ENCODE measurements at regions not wholly inside any gene's neighbourhood (a gene's known extent, or its start where the extent isn't known, plus 50 kb on each side); places are given as distances from the start of the nearest gene placed in this dataset.

GRCh38 chr13:40228990-40229389 lies 437.5 kb downstream of the FOXO1 start (continued):
- TF ChIP-seq ZNF462 (CRISPR knock-in tag; IDR thresholded peaks at IDR 0.05), result no peak
- no peak for TF ChIP-seq CTCF (conservative IDR thresholded peaks at IDR 0.05; ENCODE audit: low read depth in 2 of 2)
- no peak for TF ChIP-seq STAT1 (IDR thresholded peaks at IDR 0.05; ENCODE audit: unreplicated experiment)

- Histone ChIP-seq H3K4me1 (ENCODE audit: insufficient read depth) (no peaks in the 10 kb centered on the region), H3K9me2 (ENCODE audit: insufficient read depth) (no peaks in the 10 kb centered on the region; the same call in 1 of the 2 replicates), H3K4me3 (no peak overlapping the region), H3K27me3 (ENCODE audit: insufficient read depth) (no peaks in the 10 kb centered on the region), H3K79me2 (replicated peaks; ENCODE audit: insufficient read depth) (no peaks in the 10 kb centered on the region), H4K20me1 (replicated peaks; ENCODE audit: insufficient read depth) (no peaks in the 10 kb centered on the region), H2AFZ (no peak overlapping the region), H3F3A (replicated peaks; ENCODE audit: low read depth) (no peaks in the 10 kb centered on the region), H3K36me3 (ENCODE audit: insufficient read depth) (no peaks in the 10 kb centered on the region), H3K27ac (ENCODE audit: low read depth) (no peak overlapping the region), H3K4me2 (no peak overlapping the region)
- no peak overlapping the region for H3K27ac Mint-ChIP-seq
- no peaks in the 10 kb centered on the region for H3K36me3 Mint-ChIP-seq (ENCODE audit: low read depth)
- ATAC-seq (no peak), DNase-seq (ENCODE audit: low spot score) (no peak)
- H3K4me1 Mint-ChIP-seq, result peaks cover 3% of the 10 kb centered on the region; the same call in 2 of the 3 replicates
- no peak overlapping the region for H3K4me3 Mint-ChIP-seq
- no peaks in the 10 kb centered on the region for H3K27me3 Mint-ChIP-seq (ENCODE audit: insufficient read depth, low read depth, poor library complexity)
- no peaks in the 10 kb centered on the region for H3K9me3 Mint-ChIP-seq
- TF ChIP-seq CTCF (conservative IDR thresholded peaks at IDR 0.05; ENCODE audit: low read depth in 2 of 2) (no peak), EZH2 (IDR thresholded peaks at IDR 0.05; ENCODE audit: low read depth, unreplicated experiment) (no peak), POLR2AphosphoS5 (IDR thresholded peaks at IDR 0.05; ENCODE audit: low read depth) (no peak), ZNF114 (CRISPR knock-in tag; IDR thresholded peaks at IDR 0.05) (no peak), ETS1 (IDR thresholded peaks at IDR 0.05) (no peak), STAT1 (IDR thresholded peaks at IDR 0.05; ENCODE audit: unreplicated experiment) (no peak), JUNB (IDR thresholded peaks at IDR 0.05; ENCODE audit: unreplicated experiment) (no peak), EZH2phosphoT487 (IDR thresholded peaks at IDR 0.05; ENCODE audit: unreplicated experiment) (no peak)
These were observed 435.6 kb downstream of the FOXO1 start for GRCh38 chr13:40230833-40231266.

All from GM23338 (cell line).